ENCODE measurements at regions not wholly inside any gene's neighbourhood (a gene's known extent, or its start where the extent isn't known, plus 50 kb on each side); places are given as distances from the start of the nearest gene placed in this dataset.
"Not testable (repeated sequence)": the region's sequence is repeated elsewhere in the genome, so short reads cannot be mapped to it uniquely, and the experiment has no call there.

DNA sequence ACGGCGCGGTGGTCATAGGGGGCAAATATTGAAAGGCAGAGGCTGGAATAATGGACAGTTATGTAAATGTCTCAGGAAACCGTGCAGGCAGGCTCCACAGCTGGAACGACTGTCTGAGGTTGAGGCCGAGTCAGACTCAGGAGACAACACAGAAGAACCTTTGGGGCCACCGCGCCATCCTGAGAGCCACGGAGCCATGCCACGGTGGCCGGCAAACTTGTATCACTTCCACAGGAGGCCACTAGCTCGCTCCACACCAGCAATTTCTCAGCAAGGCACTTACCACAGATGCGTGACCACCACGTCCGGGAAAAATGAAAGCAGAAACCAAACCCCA, 156.7 kb upstream of the SALL3 start:
- no peaks in the 10 kb centered on the region for H3K36me3 ChIP-seq (ENCODE audit: control insufficient read depth in 1 of 2, insufficient read depth in 2 of 2, low read length in 2 of 2)
- no peaks in the 10 kb centered on the region for H3K4me1 ChIP-seq (ENCODE audit: control insufficient read depth in 1 of 2, insufficient read depth in 2 of 2, low read length in 2 of 2)
- no peaks in the 10 kb centered on the region for H3K9me3 ChIP-seq (ENCODE audit: control insufficient read depth in 1 of 2, low read length in 2 of 2)
- no peaks in the 10 kb centered on the region for H3K27me3 ChIP-seq (ENCODE audit: control insufficient read depth in 1 of 2, insufficient read depth in 2 of 2, low read length in 2 of 2)
- no peak overlapping the region for H3K4me3 ChIP-seq (ENCODE audit: low read depth in 1 of 2, low read length in 2 of 2)
- no peak overlapping the region for H3K9ac ChIP-seq (ENCODE audit: low read depth in 1 of 2, low read length in 2 of 2)
- H3K27ac ChIP-seq (ENCODE audit: low read depth, low read length), result no peak overlapping the region

DNA sequence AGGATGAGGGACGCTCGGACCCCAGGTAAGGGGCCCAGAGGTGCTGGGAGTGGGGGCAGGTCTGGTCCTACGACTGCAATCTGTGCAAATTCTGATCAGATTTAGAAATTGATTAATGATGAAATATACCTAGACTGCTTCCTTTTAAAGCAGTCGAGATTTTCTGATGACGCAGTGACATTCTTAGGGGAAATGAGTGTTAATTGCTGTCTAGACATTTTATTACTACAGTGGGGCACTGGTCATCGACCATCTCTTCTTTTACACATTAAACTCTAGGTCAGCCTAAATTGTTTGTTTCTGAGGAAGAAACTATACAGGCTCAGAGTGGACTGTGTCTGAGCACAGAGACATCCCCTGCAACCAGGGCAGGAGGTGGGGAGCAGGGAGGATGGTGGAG, 154.4 kb upstream of the SALL3 start:
- Histone ChIP-seq H3K4me1 (ENCODE audit: control insufficient read depth in 1 of 2, insufficient read depth in 2 of 2, low read length in 2 of 2) (no peaks in the 10 kb centered on the region), H3K9me3 (ENCODE audit: control insufficient read depth in 1 of 2, low read length in 2 of 2) (no peaks in the 10 kb centered on the region), H3K36me3 (ENCODE audit: control insufficient read depth in 1 of 2, insufficient read depth in 2 of 2, low read length in 2 of 2) (no peaks in the 10 kb centered on the region), H3K9ac (ENCODE audit: low read depth in 1 of 2, low read length in 2 of 2) (no peak overlapping the region), H3K27me3 (ENCODE audit: control insufficient read depth in 1 of 2, insufficient read depth in 2 of 2, low read length in 2 of 2) (no peaks in the 10 kb centered on the region), H3K4me3 (ENCODE audit: low read depth in 1 of 2, low read length in 2 of 2) (no peak overlapping the region), H3K27ac (ENCODE audit: low read depth, low read length) (no peak overlapping the region)

DNA sequence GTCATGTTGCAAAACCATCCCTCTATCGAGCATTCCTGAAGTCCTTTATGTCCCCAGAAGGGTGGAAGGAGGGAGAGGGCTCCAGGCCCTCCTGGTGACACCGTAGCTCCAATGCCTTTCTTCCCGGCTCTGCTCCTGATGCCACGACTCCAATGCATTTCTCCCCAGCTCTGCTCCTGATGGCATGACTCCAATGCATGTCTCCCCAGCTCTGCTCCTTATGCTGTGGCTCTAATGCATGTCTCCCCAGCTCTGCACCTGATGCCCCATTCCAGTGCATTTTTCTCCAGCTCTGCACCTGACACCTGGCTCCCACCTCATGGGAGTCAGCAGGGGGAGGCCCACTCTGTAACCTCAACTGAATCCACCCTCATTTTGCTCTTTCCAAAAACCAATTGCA, 153.0 kb upstream of the SALL3 start:
- no peak overlapping the region for H3K27ac ChIP-seq (ENCODE audit: low read depth, low read length)
- no peaks in the 10 kb centered on the region for H3K9me3 ChIP-seq (ENCODE audit: control insufficient read depth in 1 of 2, low read length in 2 of 2)
- no peaks in the 10 kb centered on the region for H3K36me3 ChIP-seq (ENCODE audit: control insufficient read depth in 1 of 2, insufficient read depth in 2 of 2, low read length in 2 of 2)
- no peaks in the 10 kb centered on the region for H3K27me3 ChIP-seq (ENCODE audit: control insufficient read depth in 1 of 2, insufficient read depth in 2 of 2, low read length in 2 of 2)
- no peak overlapping the region for H3K4me3 ChIP-seq (ENCODE audit: low read depth in 1 of 2, low read length in 2 of 2)
- no peaks in the 10 kb centered on the region for H3K4me1 ChIP-seq (ENCODE audit: control insufficient read depth in 1 of 2, insufficient read depth in 2 of 2, low read length in 2 of 2)
- H3K9ac ChIP-seq (ENCODE audit: low read depth in 1 of 2, low read length in 2 of 2), result no peak overlapping the region

DNA sequence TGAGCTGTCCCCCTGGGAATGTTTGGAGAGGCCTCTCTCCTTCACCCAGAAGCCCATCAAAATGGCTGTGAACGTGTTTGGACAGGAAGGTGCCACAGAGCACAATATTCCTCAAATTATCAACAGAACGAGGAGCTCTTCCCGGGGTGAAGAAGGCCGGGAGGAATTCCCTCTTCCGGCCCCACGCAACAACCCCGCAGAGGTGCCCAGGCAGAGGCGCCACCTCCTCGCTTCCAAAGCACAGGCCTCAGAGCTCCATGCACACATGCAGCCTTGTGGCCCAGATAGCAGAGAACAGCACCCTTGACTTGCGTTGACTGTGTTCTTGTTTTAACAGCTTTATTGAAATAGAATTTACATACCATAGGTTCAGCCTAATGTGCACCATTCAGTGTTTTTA, 152.5 kb upstream of the SALL3 start:
- Histone ChIP-seq H3K9ac (ENCODE audit: low read depth in 1 of 2, low read length in 2 of 2) (no peak overlapping the region), H3K4me3 (ENCODE audit: low read depth in 1 of 2, low read length in 2 of 2) (no peak overlapping the region), H3K27ac (ENCODE audit: low read depth, low read length) (no peak overlapping the region), H3K9me3 (ENCODE audit: control insufficient read depth in 1 of 2, low read length in 2 of 2) (no peaks in the 10 kb centered on the region), H3K36me3 (ENCODE audit: control insufficient read depth in 1 of 2, insufficient read depth in 2 of 2, low read length in 2 of 2) (no peaks in the 10 kb centered on the region), H3K4me1 (ENCODE audit: control insufficient read depth in 1 of 2, insufficient read depth in 2 of 2, low read length in 2 of 2) (no peaks in the 10 kb centered on the region), H3K27me3 (ENCODE audit: control insufficient read depth in 1 of 2, insufficient read depth in 2 of 2, low read length in 2 of 2) (no peaks in the 10 kb centered on the region)

DNA sequence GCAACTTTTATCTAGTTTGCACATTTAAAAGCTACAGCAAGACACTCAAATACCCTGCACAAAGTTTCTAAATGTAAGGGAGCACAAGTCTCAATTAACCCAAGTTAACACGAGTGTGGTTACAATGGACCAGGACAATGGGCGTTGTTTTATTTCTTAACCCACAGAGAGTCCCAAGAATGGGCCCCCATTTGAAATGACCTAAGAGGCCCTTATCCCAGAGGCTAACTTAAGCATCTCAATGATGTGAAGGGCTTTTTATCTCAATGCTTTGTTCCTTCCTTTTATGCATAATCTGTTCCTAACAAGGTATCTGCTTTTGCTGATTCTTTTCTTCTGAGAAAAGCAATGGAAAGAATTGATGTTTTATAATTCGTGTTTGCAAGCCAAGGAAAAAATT, 151.5 kb upstream of the SALL3 start:
- Histone ChIP-seq H3K4me1 (ENCODE audit: control insufficient read depth in 1 of 2, insufficient read depth in 2 of 2, low read length in 2 of 2) (no peaks in the 10 kb centered on the region), H3K9me3 (ENCODE audit: control insufficient read depth in 1 of 2, low read length in 2 of 2) (no peaks in the 10 kb centered on the region), H3K27ac (ENCODE audit: low read depth, low read length) (no peak overlapping the region), H3K9ac (ENCODE audit: low read depth in 1 of 2, low read length in 2 of 2) (no peak overlapping the region), H3K4me3 (ENCODE audit: low read depth in 1 of 2, low read length in 2 of 2) (no peak overlapping the region), H3K27me3 (ENCODE audit: control insufficient read depth in 1 of 2, insufficient read depth in 2 of 2, low read length in 2 of 2) (no peaks in the 10 kb centered on the region), H3K36me3 (ENCODE audit: control insufficient read depth in 1 of 2, insufficient read depth in 2 of 2, low read length in 2 of 2) (no peaks in the 10 kb centered on the region)

DNA sequence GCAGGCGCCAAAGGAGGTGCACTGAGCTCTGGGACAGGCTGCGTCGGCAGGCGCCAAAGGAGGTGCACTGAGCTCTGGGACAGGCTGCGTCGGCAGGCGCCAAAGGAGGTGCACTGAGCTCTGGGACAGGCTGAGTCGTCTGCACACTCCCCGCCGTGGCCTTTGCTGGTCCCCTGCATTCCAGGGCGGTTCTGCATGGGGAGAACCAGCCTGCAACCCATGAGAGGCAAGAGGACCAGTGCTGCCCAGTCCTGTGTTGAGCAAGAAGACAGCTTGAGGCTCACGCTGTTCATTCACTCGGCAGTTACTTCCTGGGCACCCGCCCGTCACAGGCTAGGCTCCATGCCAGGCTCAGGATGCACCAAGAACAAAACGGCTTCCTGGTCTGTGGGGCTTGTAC, 150.6 kb upstream of the SALL3 start:
- H3K27ac ChIP-seq (ENCODE audit: low read depth, low read length); H3K4me1 ChIP-seq (ENCODE audit: control insufficient read depth in 1 of 2, insufficient read depth in 2 of 2, low read length in 2 of 2); H3K9me3 ChIP-seq (ENCODE audit: control insufficient read depth in 1 of 2, low read length in 2 of 2); H3K9ac ChIP-seq (ENCODE audit: low read depth in 1 of 2, low read length in 2 of 2); H3K27me3 ChIP-seq (ENCODE audit: control insufficient read depth in 1 of 2, insufficient read depth in 2 of 2, low read length in 2 of 2); H3K4me3 ChIP-seq (ENCODE audit: low read depth in 1 of 2, low read length in 2 of 2); H3K36me3 ChIP-seq (ENCODE audit: control insufficient read depth in 1 of 2, insufficient read depth in 2 of 2, low read length in 2 of 2): not testable (repeated sequence)

DNA sequence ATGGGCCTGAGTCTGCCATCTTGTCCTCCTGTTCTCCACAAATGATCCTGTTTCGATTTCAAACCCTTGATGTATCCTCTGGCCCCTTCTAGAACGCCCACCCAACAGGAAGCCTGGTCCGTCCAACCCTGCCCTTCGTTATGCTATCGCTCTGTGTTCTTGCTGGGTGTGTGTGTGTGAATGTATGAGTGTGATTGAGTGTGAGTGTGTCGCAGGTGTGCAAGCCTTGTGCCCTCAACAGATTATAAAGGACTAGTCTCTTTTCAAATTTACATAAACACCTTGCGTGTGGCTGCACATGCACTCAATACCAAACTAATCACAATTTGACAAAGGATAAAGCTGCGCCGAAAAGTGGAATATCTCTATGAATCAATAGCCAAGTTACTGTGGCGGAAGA, 149.5 kb upstream of the SALL3 start:
- no peak overlapping the region for H3K9ac ChIP-seq (ENCODE audit: low read depth in 1 of 2, low read length in 2 of 2)
- no peaks in the 10 kb centered on the region for H3K36me3 ChIP-seq (ENCODE audit: control insufficient read depth in 1 of 2, insufficient read depth in 2 of 2, low read length in 2 of 2)
- no peak overlapping the region for H3K27ac ChIP-seq (ENCODE audit: low read depth, low read length)
- H3K27me3 ChIP-seq (ENCODE audit: control insufficient read depth in 1 of 2, insufficient read depth in 2 of 2, low read length in 2 of 2), result no peaks in the 10 kb centered on the region
- H3K9me3 ChIP-seq (ENCODE audit: control insufficient read depth in 1 of 2, low read length in 2 of 2), result no peaks in the 10 kb centered on the region
- H3K4me3 ChIP-seq (ENCODE audit: low read depth in 1 of 2, low read length in 2 of 2), result no peak overlapping the region
- no peaks in the 10 kb centered on the region for H3K4me1 ChIP-seq (ENCODE audit: control insufficient read depth in 1 of 2, insufficient read depth in 2 of 2, low read length in 2 of 2)

DNA sequence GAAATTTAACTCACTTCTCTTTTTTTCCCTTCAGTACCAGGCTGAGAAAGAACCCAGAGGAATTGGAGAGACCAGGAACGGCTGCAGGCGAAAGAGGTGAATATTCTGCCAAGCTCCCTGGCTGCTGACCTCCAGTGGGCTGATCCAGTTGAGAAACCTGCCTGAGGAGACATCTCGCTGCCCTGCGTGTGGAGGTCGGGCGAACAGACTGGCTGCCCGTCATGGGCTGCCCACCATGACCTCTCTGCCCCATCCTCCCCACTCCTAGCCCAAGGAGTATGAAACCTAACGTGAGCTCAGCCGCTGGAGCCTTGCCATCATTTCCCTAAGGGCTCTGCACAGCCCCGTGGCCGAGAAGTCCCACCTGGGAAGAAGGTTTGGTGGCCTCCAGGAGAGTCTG, 148.8 kb upstream of the SALL3 start:
- no peak overlapping the region for H3K9ac ChIP-seq (ENCODE audit: low read depth in 1 of 2, low read length in 2 of 2)
- no peak overlapping the region for H3K4me3 ChIP-seq (ENCODE audit: low read depth in 1 of 2, low read length in 2 of 2)
- H3K27ac ChIP-seq (ENCODE audit: low read depth, low read length), result no peak overlapping the region
- H3K36me3 ChIP-seq (ENCODE audit: control insufficient read depth in 1 of 2, insufficient read depth in 2 of 2, low read length in 2 of 2), result no peaks in the 10 kb centered on the region
- no peaks in the 10 kb centered on the region for H3K4me1 ChIP-seq (ENCODE audit: control insufficient read depth in 1 of 2, insufficient read depth in 2 of 2, low read length in 2 of 2)
- no peaks in the 10 kb centered on the region for H3K9me3 ChIP-seq (ENCODE audit: control insufficient read depth in 1 of 2, low read length in 2 of 2)
- no peaks in the 10 kb centered on the region for H3K27me3 ChIP-seq (ENCODE audit: control insufficient read depth in 1 of 2, insufficient read depth in 2 of 2, low read length in 2 of 2)

DNA sequence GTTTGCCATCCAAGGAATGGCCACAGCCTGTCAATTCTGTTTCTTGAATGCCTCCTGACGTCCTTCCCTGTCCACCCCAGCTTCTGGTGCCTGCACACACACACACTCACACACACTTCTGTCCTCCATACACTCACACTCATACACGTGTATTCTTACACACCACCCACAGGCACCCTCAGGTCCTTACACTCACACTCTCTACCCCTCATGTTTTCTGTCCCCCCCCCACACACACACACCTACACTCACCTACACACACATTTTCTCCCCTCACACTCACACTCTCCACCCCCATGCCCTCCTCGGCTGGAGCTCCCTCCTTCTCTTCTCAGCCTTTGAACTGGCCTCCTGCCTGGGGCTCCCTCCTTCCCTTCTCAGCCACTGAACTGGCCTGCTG, 148.0 kb upstream of the SALL3 start:
- H3K36me3 ChIP-seq (ENCODE audit: control insufficient read depth in 1 of 2, insufficient read depth in 2 of 2, low read length in 2 of 2), result no peaks in the 10 kb centered on the region

DNA sequence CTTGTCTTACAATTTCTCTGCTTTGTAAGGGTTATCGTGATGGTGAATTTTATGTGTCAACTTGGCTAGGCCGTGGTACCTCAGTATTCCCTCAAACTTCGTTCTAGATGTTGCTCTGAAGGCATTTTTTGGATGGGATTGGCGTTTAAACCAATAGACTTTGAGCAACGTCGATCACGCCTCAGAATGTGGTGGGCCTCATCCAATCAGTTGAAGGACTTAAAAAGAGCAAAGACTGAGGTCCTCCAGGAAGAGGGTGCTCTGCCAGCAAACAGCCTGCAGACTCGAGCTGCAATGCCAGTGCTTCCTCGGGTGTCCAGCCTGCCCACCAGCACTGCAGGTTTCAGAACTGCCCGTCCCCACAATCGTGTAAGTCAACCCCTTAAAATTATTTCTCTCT, 145.8 kb upstream of the SALL3 start:
- no peak overlapping the region for H3K4me3 ChIP-seq (ENCODE audit: low read depth in 1 of 2, low read length in 2 of 2)
- no peak overlapping the region for H3K9ac ChIP-seq (ENCODE audit: low read depth in 1 of 2, low read length in 2 of 2)
- H3K27me3 ChIP-seq (ENCODE audit: control insufficient read depth in 1 of 2, insufficient read depth in 2 of 2, low read length in 2 of 2), result no peaks in the 10 kb centered on the region
- H3K4me1 ChIP-seq (ENCODE audit: control insufficient read depth in 1 of 2, insufficient read depth in 2 of 2, low read length in 2 of 2), result no peaks in the 10 kb centered on the region
- H3K27ac ChIP-seq (ENCODE audit: low read depth, low read length), result no peak overlapping the region
- no peaks in the 10 kb centered on the region for H3K36me3 ChIP-seq (ENCODE audit: control insufficient read depth in 1 of 2, insufficient read depth in 2 of 2, low read length in 2 of 2)
- H3K9me3 ChIP-seq (ENCODE audit: control insufficient read depth in 1 of 2, low read length in 2 of 2), result peaks cover 6 to 9% of the 10 kb centered on the region in 2 donors

More for the DNA sequence above, 148.0 kb upstream of the SALL3 start:
- Histone ChIP-seq H3K27me3 (ENCODE audit: control insufficient read depth in 1 of 2, insufficient read depth in 2 of 2, low read length in 2 of 2) (no peaks in the 10 kb centered on the region), H3K4me1 (ENCODE audit: control insufficient read depth in 1 of 2, insufficient read depth in 2 of 2, low read length in 2 of 2) (no peaks in the 10 kb centered on the region), H3K27ac (ENCODE audit: low read depth, low read length) (no peak overlapping the region), H3K9me3 (ENCODE audit: control insufficient read depth in 1 of 2, low read length in 2 of 2) (peaks cover 0 to 5% of the 10 kb centered on the region in 2 donors), H3K9ac (ENCODE audit: low read depth in 1 of 2, low read length in 2 of 2) (no peak overlapping the region), H3K4me3 (ENCODE audit: low read depth in 1 of 2, low read length in 2 of 2) (no peak overlapping the region)

DNA sequence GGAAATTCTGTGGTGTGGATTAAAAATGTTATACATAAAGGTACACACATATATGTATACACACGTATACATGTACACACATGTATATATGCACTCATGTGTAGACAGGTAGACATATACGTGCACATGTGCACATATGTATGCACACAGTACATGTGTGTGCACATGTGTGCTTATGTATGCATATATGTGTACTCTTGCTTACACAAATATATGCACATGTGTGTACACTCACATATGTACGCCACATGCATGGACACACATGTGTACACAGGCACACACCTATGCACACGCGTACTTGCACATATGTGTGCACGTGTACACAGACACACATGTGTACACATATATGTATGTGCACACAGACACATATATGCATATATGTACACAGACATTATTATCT, 142.8 kb upstream of the SALL3 start:
- Histone ChIP-seq H3K4me1 (ENCODE audit: control insufficient read depth in 1 of 2, insufficient read depth in 2 of 2, low read length in 2 of 2) (no peaks in the 10 kb centered on the region), H3K9me3 (ENCODE audit: control insufficient read depth in 1 of 2, low read length in 2 of 2) (peaks cover 6 to 11% of the 10 kb centered on the region in 2 donors), H3K9ac (ENCODE audit: low read depth in 1 of 2, low read length in 2 of 2) (no peak overlapping the region), H3K4me3 (ENCODE audit: low read depth in 1 of 2, low read length in 2 of 2) (no peak overlapping the region), H3K36me3 (ENCODE audit: control insufficient read depth in 1 of 2, insufficient read depth in 2 of 2, low read length in 2 of 2) (no peaks in the 10 kb centered on the region), H3K27ac (ENCODE audit: low read depth, low read length) (no peak overlapping the region), H3K27me3 (ENCODE audit: control insufficient read depth in 1 of 2, insufficient read depth in 2 of 2, low read length in 2 of 2) (no peaks in the 10 kb centered on the region)

Measured in duodenal mucosa (tissue), 2 donors.